ENCODE measurements at regions not wholly inside any gene's neighbourhood (a gene's known extent, or its start where the extent isn't known, plus 50 kb on each side); places are given as distances from the start of the nearest gene placed in this dataset.
"Not testable (repeated sequence)": the region's sequence is repeated elsewhere in the genome, so short reads cannot be mapped to it uniquely, and the experiment has no call there.

- intact Hi-C loops (cut with DNase I): loop anchor here in 1 of 2 donors (2.0 kb wide), 1 partner anchor 61 kb away; no protein-coding TSS in a partner anchor
- DNase-seq (ENCODE audit: low spot score): no peak
These were observed 450.0 kb upstream of the ID2 start for GRCh38 chr2:8231902-8232301.

- intact Hi-C loops (cut with DNase I): no loop called here
- DNase-seq (ENCODE audit: low spot score): no peak
These were observed 449.0 kb upstream of the ID2 start for GRCh38 chr2:8232871-8233270.

- intact Hi-C loops (cut with DNase I): no loop called here
- no peak for DNase-seq (ENCODE audit: low spot score)
These were observed 447.6 kb upstream of the ID2 start for GRCh38 chr2:8234253-8234652.

GRCh38 chr2:8234757-8235374 is 447.0 kb upstream of the ID2 start:
- intact Hi-C loops (cut with DNase I): no loop called here
- DNase-seq (ENCODE audit: low spot score): no peak

GRCh38 chr2:8235419-8235818 is 446.4 kb upstream of the ID2 start:
- intact Hi-C loops (cut with DNase I): no loop called here
- DNase-seq (ENCODE audit: low spot score): no peak

- intact Hi-C loops (cut with DNase I): no loop called here
- DNase-seq (ENCODE audit: low spot score): no peak
These were observed 445.5 kb upstream of the ID2 start for GRCh38 chr2:8236391-8236790.

- intact Hi-C loops (cut with DNase I): no loop called here
- no peak for DNase-seq (ENCODE audit: low spot score)
These were observed 443.2 kb upstream of the ID2 start for GRCh38 chr2:8238521-8239230.

- intact Hi-C loops (cut with DNase I): no loop called here
- no peak for DNase-seq (ENCODE audit: low spot score)
These were observed 442.2 kb upstream of the ID2 start for GRCh38 chr2:8239531-8240088.

- DNase-seq (ENCODE audit: low spot score): no peak
- intact Hi-C loops (cut with DNase I): no loop called here
These were observed 440.5 kb upstream of the ID2 start for GRCh38 chr2:8241317-8241716.

- DNase-seq (ENCODE audit: low spot score): no peak
- intact Hi-C loops (cut with DNase I): no loop called here
These were observed 439.1 kb upstream of the ID2 start for GRCh38 chr2:8242739-8243138.

- no peak for DNase-seq (ENCODE audit: low spot score)
- intact Hi-C loops (cut with DNase I): no loop called here
These were observed 438.0 kb upstream of the ID2 start for GRCh38 chr2:8243748-8244400.

- intact Hi-C loops (cut with DNase I): no loop called here
- no peak for DNase-seq (ENCODE audit: low spot score)
These were observed 437.2 kb upstream of the ID2 start for GRCh38 chr2:8244639-8245038.

GRCh38 chr2:8246137-8246536 is 435.7 kb upstream of the ID2 start:
- DNase-seq (ENCODE audit: low spot score): no peak
- intact Hi-C loops (cut with DNase I): no loop called here

- no peak for DNase-seq (ENCODE audit: low spot score)
- intact Hi-C loops (cut with DNase I): no loop called here
These were observed 433.8 kb upstream of the ID2 start for GRCh38 chr2:8247905-8248622.

- DNase-seq (ENCODE audit: low spot score): no peak
- intact Hi-C loops (cut with DNase I): no loop called here
These were observed 433.3 kb upstream of the ID2 start for GRCh38 chr2:8248623-8248957.

GRCh38 chr2:8249141-8249540 is 432.7 kb upstream of the ID2 start:
- intact Hi-C loops (cut with DNase I): no loop called here
- DNase-seq (ENCODE audit: low spot score): peak; percentile 82

GRCh38 chr2:8249769-8250168 is 432.1 kb upstream of the ID2 start:
- intact Hi-C loops (cut with DNase I): no loop called here
- no peak for DNase-seq (ENCODE audit: low spot score)

GRCh38 chr2:8250290-8250689 is 431.6 kb upstream of the ID2 start:
- intact Hi-C loops (cut with DNase I); DNase-seq (ENCODE audit: low spot score): not testable (repeated sequence)

GRCh38 chr2:8251291-8251690 is 430.6 kb upstream of the ID2 start:
- DNase-seq (ENCODE audit: low spot score): no peak
- intact Hi-C loops (cut with DNase I): no loop called here

- intact Hi-C loops (cut with DNase I): loop anchor here in 1 of 2 donors (1.0 kb wide), 1 partner anchor 30 kb away; no protein-coding TSS in a partner anchor
- no peak for DNase-seq (ENCODE audit: low spot score)
These were observed 430.0 kb upstream of the ID2 start for GRCh38 chr2:8251856-8252255.
